Activated CD4-positive, alpha-beta T cell treated with anti-CD3 and anti-CD28 coated beads, Interleukin-2, amount 50 U/mL, for 16 hours (primary cell): ENCODE measurements at regions not wholly inside any gene's neighbourhood (a gene's known extent, or its start where the extent isn't known, plus 50 kb on each side); places are given as distances from the start of the nearest gene placed in this dataset.
"Not testable (repeated sequence)": the region's sequence is repeated elsewhere in the genome, so short reads cannot be mapped to it uniquely, and the experiment has no call there.

Source experiments
- DNase-seq: peaks from one replicate; pipeline ENCODE4 v3.0.0-alpha.2; 2020

- DNase-seq: no peak
These were observed 738.2 kb downstream of the COL12A1 start for GRCh38 chr6:74467533-74468215.

GRCh38 chr6:74466572-74466971 is 739.3 kb downstream of the COL12A1 start:
- no peak for DNase-seq

GRCh38 chr6:74459260-74459659 is 746.6 kb downstream of the COL12A1 start:
- DNase-seq: no peak

GRCh38 chr6:74458536-74458935 is 747.3 kb downstream of the COL12A1 start:
- DNase-seq: no peak

- DNase-seq: no peak
These were observed 750.1 kb downstream of the COL12A1 start for GRCh38 chr6:74455786-74456185.

GRCh38 chr6:74451953-74452352 is 753.9 kb downstream of the COL12A1 start:
- no peak for DNase-seq

- DNase-seq: no peak
These were observed 752.8 kb downstream of the CD109 start for GRCh38 chr6:74448850-74449249.

- no peak for DNase-seq
These were observed 751.0 kb downstream of the CD109 start for GRCh38 chr6:74447013-74447412.

GRCh38 chr6:74439123-74439811 is 743.3 kb downstream of the CD109 start:
- DNase-seq: no peak

- DNase-seq: not testable (repeated sequence)
These were observed 742.4 kb downstream of the CD109 start for GRCh38 chr6:74438395-74438794.

GRCh38 chr6:74434171-74434570 is 738.2 kb downstream of the CD109 start:
- no peak for DNase-seq

GRCh38 chr6:74431873-74432580 is 736.0 kb downstream of the CD109 start:
- no peak for DNase-seq

GRCh38 chr6:74420221-74420620 is 724.2 kb downstream of the CD109 start:
- no peak for DNase-seq

- no peak for DNase-seq
These were observed 719.1 kb downstream of the CD109 start for GRCh38 chr6:74415056-74415455.

GRCh38 chr6:74410630-74411029 is 714.6 kb downstream of the CD109 start:
- no peak for DNase-seq

GRCh38 chr6:74409447-74409846 is 713.4 kb downstream of the CD109 start:
- no peak for DNase-seq

- DNase-seq: no peak
These were observed 712.8 kb downstream of the CD109 start for GRCh38 chr6:74408844-74409243.

- no peak for DNase-seq
These were observed 708.4 kb downstream of the CD109 start for GRCh38 chr6:74404366-74404765.

- no peak for DNase-seq
These were observed 706.8 kb downstream of the CD109 start for GRCh38 chr6:74402781-74403180.

- DNase-seq: not testable (repeated sequence)
These were observed 682.4 kb downstream of the CD109 start for GRCh38 chr6:74378437-74378836.

GRCh38 chr6:74369556-74369993 is 673.6 kb downstream of the CD109 start:
- no peak for DNase-seq

- DNase-seq: no peak
These were observed 672.7 kb downstream of the CD109 start for GRCh38 chr6:74368746-74369145.

GRCh38 chr6:74366634-74367033 is 670.6 kb downstream of the CD109 start:
- DNase-seq: no peak

GRCh38 chr6:74362391-74362790 is 666.4 kb downstream of the CD109 start:
- no peak for DNase-seq
